ENCODE measurements at regions not wholly inside any gene's neighbourhood (a gene's known extent, or its start where the extent isn't known, plus 50 kb on each side); places are given as distances from the start of the nearest gene placed in this dataset.
"Not testable (repeated sequence)": the region's sequence is repeated elsewhere in the genome, so short reads cannot be mapped to it uniquely, and the experiment has no call there.

DNA sequence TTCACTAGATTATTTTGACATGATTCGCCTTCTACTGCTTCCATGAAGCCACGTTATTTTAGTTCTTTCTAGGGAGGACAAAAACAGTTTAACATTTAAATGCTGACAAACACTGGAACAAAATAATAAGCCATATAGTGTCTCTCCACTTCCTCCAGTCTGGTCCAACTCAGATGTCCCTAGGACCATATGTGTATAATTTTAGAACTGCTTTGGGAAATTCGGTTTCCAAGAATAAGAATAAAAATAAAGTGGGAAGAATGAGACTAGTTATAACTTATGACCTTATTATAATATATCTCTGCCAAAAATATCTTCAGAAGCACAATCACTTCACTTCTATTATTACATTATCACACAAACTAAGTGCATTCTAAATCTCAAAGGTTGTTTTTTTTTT is 164.4 kb upstream of the POF1B start:
- Histone ChIP-seq H3K36me3 (ENCODE audit: control insufficient read depth, insufficient read depth, low read length) (no peaks in the 10 kb centered on the region), H2BK120ac (ENCODE audit: low read depth, low read length) (no peak overlapping the region), H2BK5ac (ENCODE audit: low read length) (no peak overlapping the region), H3K9ac (ENCODE audit: low read length) (no peak overlapping the region), H2BK15ac (replicated peaks; ENCODE audit: low read depth) (no peak overlapping the region), H3K27ac (ENCODE audit: low read depth, low read length) (no peak overlapping the region), H3K79me2 (ENCODE audit: control insufficient read depth, insufficient read depth, low read length) (no peaks in the 10 kb centered on the region), H3K79me1 (ENCODE audit: low read length) (no peaks in the 10 kb centered on the region), H3K4me3 (ENCODE audit: low read length) (no peak overlapping the region), H4K5ac (ENCODE audit: low read length) (no peak overlapping the region), H3K4me1 (ENCODE audit: control insufficient read depth, low read depth, low read length) (no peaks in the 10 kb centered on the region), H3K4me2 (ENCODE audit: low read length) (no peak overlapping the region), H3K4ac (ENCODE audit: low read depth, low read length) (no peak overlapping the region), H3K23ac (ENCODE audit: low read length) (no peak overlapping the region), H3K56ac (ENCODE audit: low read length) (no peak overlapping the region), H3K18ac (ENCODE audit: low read length) (no peak overlapping the region), H3K27me3 (ENCODE audit: insufficient read depth, low read length, poor library complexity) (no peaks in the 10 kb centered on the region), H4K8ac (ENCODE audit: low read depth, low read length) (no peak overlapping the region), H2AK5ac (ENCODE audit: low read length) (no peak overlapping the region)
- no CpG with 5 or more reads among the region's 3 CpGs for WGBS (ENCODE audit: extremely low coverage, insufficient coverage, low lambda C conversion rate)
- no peak for DNase-seq

DNA sequence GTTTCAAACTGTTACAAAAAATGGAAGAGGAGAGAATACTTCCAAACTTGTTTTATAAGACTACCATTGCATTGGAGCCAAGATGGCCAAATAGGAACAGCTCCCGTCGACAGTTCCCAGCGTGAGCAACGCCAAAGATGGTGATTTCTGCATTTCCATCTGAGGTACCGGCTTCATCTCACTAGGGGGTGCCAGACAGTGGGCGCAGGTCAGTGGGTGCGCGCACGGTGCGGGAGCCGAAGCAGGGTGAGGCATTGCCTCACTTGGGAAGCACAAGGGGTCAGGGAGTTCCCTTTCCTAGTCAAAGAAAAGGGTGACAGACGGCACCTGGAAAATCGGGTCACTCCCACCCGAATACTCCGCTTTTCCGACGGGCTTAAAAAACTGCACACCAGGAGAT is 149.7 kb upstream of the POF1B start:
- H4K5ac ChIP-seq (ENCODE audit: low read length); H3K23ac ChIP-seq (ENCODE audit: low read length); H2AK5ac ChIP-seq (ENCODE audit: low read length); H3K27me3 ChIP-seq (ENCODE audit: insufficient read depth, low read length, poor library complexity); H2BK5ac ChIP-seq (ENCODE audit: low read length); H3K27ac ChIP-seq (ENCODE audit: low read depth, low read length); H3K36me3 ChIP-seq (ENCODE audit: control insufficient read depth, insufficient read depth, low read length); H3K79me2 ChIP-seq (ENCODE audit: control insufficient read depth, insufficient read depth, low read length); H4K8ac ChIP-seq (ENCODE audit: low read depth, low read length); H2BK120ac ChIP-seq (ENCODE audit: low read depth, low read length); H3K56ac ChIP-seq (ENCODE audit: low read length); H3K79me1 ChIP-seq (ENCODE audit: low read length); H3K4ac ChIP-seq (ENCODE audit: low read depth, low read length); H3K9ac ChIP-seq (ENCODE audit: low read length); H3K4me1 ChIP-seq (ENCODE audit: control insufficient read depth, low read depth, low read length); H3K4me3 ChIP-seq (ENCODE audit: low read length); DNase-seq; H3K4me2 ChIP-seq (ENCODE audit: low read length); H2BK15ac ChIP-seq (replicated peaks; ENCODE audit: low read depth); H3K18ac ChIP-seq (ENCODE audit: low read length): not testable (repeated sequence)
- no CpG with 5 or more reads among the region's 17 CpGs for WGBS (ENCODE audit: extremely low coverage, insufficient coverage, low lambda C conversion rate)

DNA sequence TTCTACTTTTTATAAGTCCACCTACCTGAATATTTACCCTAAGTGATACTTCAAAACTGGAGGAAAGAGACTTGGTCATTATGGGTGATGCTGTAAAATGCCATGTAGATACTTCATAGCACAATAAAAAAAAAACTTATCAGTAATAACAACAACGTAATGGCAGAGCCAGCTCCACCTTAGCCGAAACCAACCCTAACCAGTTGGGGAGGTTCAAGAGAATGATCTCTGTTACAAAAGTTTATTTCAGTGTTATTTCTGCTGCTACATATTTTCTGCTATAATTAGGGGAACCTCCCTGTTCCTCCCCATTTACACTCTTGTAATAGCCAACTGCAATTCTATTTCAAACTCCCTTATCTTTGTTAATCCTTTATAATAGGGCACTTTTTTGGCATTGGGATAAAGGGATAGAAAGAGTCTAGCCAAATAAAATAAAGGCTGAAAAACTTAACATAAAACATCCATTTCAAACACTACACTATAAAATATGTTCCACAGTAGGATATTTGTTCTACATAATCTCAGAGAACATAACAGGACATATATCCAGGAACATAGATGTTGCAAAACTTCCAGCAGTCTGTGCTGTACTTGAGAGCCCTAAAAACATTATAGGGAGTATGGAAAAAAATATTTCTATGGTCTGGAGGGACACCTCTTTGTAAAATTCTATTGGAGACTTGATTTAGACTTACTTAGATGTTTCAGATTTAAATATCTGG is 138.7 kb upstream of the POF1B start:
- Histone ChIP-seq H3K36me3 (ENCODE audit: control insufficient read depth, insufficient read depth, low read length) (no peaks in the 10 kb centered on the region), H2BK5ac (ENCODE audit: low read length) (no peak overlapping the region), H4K8ac (ENCODE audit: low read depth, low read length) (no peak overlapping the region), H3K56ac (ENCODE audit: low read length) (no peak overlapping the region), H3K23ac (ENCODE audit: low read length) (no peak overlapping the region), H3K27ac (ENCODE audit: low read depth, low read length) (no peak overlapping the region), H3K79me1 (ENCODE audit: low read length) (no peaks in the 10 kb centered on the region), H3K18ac (ENCODE audit: low read length) (no peak overlapping the region), H3K79me2 (ENCODE audit: control insufficient read depth, insufficient read depth, low read length) (no peaks in the 10 kb centered on the region), H2BK15ac (replicated peaks; ENCODE audit: low read depth) (no peak overlapping the region), H3K27me3 (ENCODE audit: insufficient read depth, low read length, poor library complexity) (no peaks in the 10 kb centered on the region), H2BK120ac (ENCODE audit: low read depth, low read length) (no peak overlapping the region), H3K4me2 (ENCODE audit: low read length) (no peak overlapping the region), H3K4me1 (ENCODE audit: control insufficient read depth, low read depth, low read length) (no peaks in the 10 kb centered on the region), H3K9ac (ENCODE audit: low read length) (no peak overlapping the region), H2AK5ac (ENCODE audit: low read length) (no peak overlapping the region), H4K5ac (ENCODE audit: low read length) (no peak overlapping the region), H3K4ac (ENCODE audit: low read depth, low read length) (no peak overlapping the region), H3K4me3 (ENCODE audit: low read length) (no peak overlapping the region)
- no CpG with 5 or more reads among the region's 2 CpGs for WGBS (ENCODE audit: extremely low coverage, insufficient coverage, low lambda C conversion rate)
- no peak for DNase-seq

DNA sequence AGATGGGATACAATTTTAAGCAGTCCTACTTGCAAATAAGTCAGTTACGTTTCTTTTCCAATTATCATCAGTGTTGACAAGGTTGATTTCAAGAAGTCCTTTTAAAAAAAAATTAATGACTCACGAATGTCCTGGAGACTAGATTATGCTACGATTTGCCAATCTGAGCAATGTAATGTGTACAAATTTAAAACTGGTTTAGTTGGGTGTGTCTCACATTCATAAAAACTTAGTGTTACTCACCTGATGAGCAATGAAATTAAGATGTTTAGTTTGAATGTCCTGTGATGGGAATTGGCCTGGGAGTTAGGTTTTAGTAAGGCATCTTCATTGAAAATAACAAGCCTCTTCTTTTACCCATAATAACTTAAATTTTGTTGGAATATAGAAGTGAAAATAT is 136.7 kb upstream of the POF1B start:
- no peak overlapping the region for H3K9ac ChIP-seq (ENCODE audit: low read length)
- H3K23ac ChIP-seq (ENCODE audit: low read length), result no peak overlapping the region
- no peak overlapping the region for H2BK120ac ChIP-seq (ENCODE audit: low read depth, low read length)
- H4K8ac ChIP-seq (ENCODE audit: low read depth, low read length), result no peak overlapping the region
- no peak overlapping the region for H3K27ac ChIP-seq (ENCODE audit: low read depth, low read length)
- no peak overlapping the region for H3K4me3 ChIP-seq (ENCODE audit: low read length)
- no peak overlapping the region for H2BK15ac ChIP-seq (replicated peaks; ENCODE audit: low read depth)
- no peak overlapping the region for H3K4me2 ChIP-seq (ENCODE audit: low read length)
- H3K27me3 ChIP-seq (ENCODE audit: insufficient read depth, low read length, poor library complexity), result no peaks in the 10 kb centered on the region
- no peaks in the 10 kb centered on the region for H3K79me1 ChIP-seq (ENCODE audit: low read length)
- H3K4ac ChIP-seq (ENCODE audit: low read depth, low read length), result no peak overlapping the region
- H4K5ac ChIP-seq (ENCODE audit: low read length), result no peak overlapping the region
- H3K4me1 ChIP-seq (ENCODE audit: control insufficient read depth, low read depth, low read length), result no peaks in the 10 kb centered on the region
- no peak overlapping the region for H3K56ac ChIP-seq (ENCODE audit: low read length)
- no CpG with 5 or more reads among the region's 3 CpGs for WGBS (ENCODE audit: extremely low coverage, insufficient coverage, low lambda C conversion rate)
- H2BK5ac ChIP-seq (ENCODE audit: low read length), result no peak overlapping the region
- no peak for DNase-seq
- no peaks in the 10 kb centered on the region for H3K79me2 ChIP-seq (ENCODE audit: control insufficient read depth, insufficient read depth, low read length)
- H2AK5ac ChIP-seq (ENCODE audit: low read length), result no peak overlapping the region
- no peaks in the 10 kb centered on the region for H3K36me3 ChIP-seq (ENCODE audit: control insufficient read depth, insufficient read depth, low read length)
- H3K18ac ChIP-seq (ENCODE audit: low read length), result no peak overlapping the region

DNA sequence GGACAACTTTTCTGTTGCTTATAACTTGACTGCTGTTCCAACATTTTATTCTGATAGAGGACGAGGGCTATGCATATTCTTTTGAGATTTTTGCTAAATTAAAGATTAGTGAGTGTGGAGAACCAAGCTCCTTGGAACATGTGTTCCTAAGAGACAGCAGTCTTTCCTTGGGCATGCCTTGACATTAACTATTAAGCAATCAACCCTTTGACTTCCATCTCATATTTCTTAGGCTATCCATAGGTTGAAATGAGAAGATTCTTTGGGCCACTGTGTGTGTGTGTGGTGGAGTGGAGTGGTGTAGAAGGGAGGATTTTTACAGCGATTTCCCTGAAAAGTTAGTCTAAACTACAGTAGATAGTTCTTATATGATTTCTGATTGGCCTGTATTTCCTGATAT is 127.4 kb upstream of the POF1B start:
- Histone ChIP-seq H3K18ac (ENCODE audit: low read length) (no peak overlapping the region), H3K36me3 (ENCODE audit: control insufficient read depth, insufficient read depth, low read length) (no peaks in the 10 kb centered on the region), H3K4me3 (ENCODE audit: low read length) (no peak overlapping the region), H2AK5ac (ENCODE audit: low read length) (no peak overlapping the region), H2BK120ac (ENCODE audit: low read depth, low read length) (no peak overlapping the region), H3K23ac (ENCODE audit: low read length) (no peak overlapping the region), H3K27me3 (ENCODE audit: insufficient read depth, low read length, poor library complexity) (no peaks in the 10 kb centered on the region), H2BK5ac (ENCODE audit: low read length) (no peak overlapping the region), H3K56ac (ENCODE audit: low read length) (no peak overlapping the region), H3K4me2 (ENCODE audit: low read length) (no peak overlapping the region), H3K4ac (ENCODE audit: low read depth, low read length) (no peak overlapping the region), H3K79me2 (ENCODE audit: control insufficient read depth, insufficient read depth, low read length) (no peaks in the 10 kb centered on the region), H3K27ac (ENCODE audit: low read depth, low read length) (no peak overlapping the region), H3K4me1 (ENCODE audit: control insufficient read depth, low read depth, low read length) (no peaks in the 10 kb centered on the region), H4K8ac (ENCODE audit: low read depth, low read length) (no peak overlapping the region), H3K79me1 (ENCODE audit: low read length) (no peaks in the 10 kb centered on the region), H4K5ac (ENCODE audit: low read length) (no peak overlapping the region), H3K9ac (ENCODE audit: low read length) (no peak overlapping the region), H2BK15ac (replicated peaks; ENCODE audit: low read depth) (no peak overlapping the region)
- no peak for DNase-seq
- WGBS (ENCODE audit: extremely low coverage, insufficient coverage, low lambda C conversion rate), result no CpG with 5 or more reads among the region's 2 CpGs

DNA sequence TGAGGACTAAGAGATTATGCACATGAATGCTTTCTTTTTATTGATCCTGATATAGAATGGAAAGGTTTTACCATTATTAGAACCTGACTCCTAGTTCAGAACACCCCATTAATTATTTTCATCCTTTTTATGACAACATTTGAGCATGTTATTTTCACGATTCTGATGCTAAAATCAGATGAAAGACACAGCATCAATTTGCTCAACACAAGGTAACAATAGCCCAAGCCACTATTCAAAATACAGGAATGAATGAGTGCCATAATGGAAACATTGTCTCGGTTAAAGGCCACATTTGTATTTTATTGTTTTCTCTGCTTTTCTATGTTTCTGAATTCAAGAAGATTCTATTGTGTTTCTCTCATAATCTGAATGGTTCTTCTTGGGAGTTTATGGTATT is 126.3 kb upstream of the POF1B start:
- Histone ChIP-seq H4K8ac (ENCODE audit: low read depth, low read length) (no peak overlapping the region), H3K4me1 (ENCODE audit: control insufficient read depth, low read depth, low read length) (no peaks in the 10 kb centered on the region), H3K79me2 (ENCODE audit: control insufficient read depth, insufficient read depth, low read length) (no peaks in the 10 kb centered on the region), H3K4me2 (ENCODE audit: low read length) (no peak overlapping the region), H3K4ac (ENCODE audit: low read depth, low read length) (no peak overlapping the region), H3K56ac (ENCODE audit: low read length) (no peak overlapping the region), H2BK5ac (ENCODE audit: low read length) (no peak overlapping the region), H2BK15ac (replicated peaks; ENCODE audit: low read depth) (no peak overlapping the region), H2BK120ac (ENCODE audit: low read depth, low read length) (no peak overlapping the region), H3K4me3 (ENCODE audit: low read length) (no peak overlapping the region), H3K27ac (ENCODE audit: low read depth, low read length) (no peak overlapping the region), H3K79me1 (ENCODE audit: low read length) (no peaks in the 10 kb centered on the region), H3K36me3 (ENCODE audit: control insufficient read depth, insufficient read depth, low read length) (no peaks in the 10 kb centered on the region), H3K9ac (ENCODE audit: low read length) (no peak overlapping the region), H3K18ac (ENCODE audit: low read length) (no peak overlapping the region), H2AK5ac (ENCODE audit: low read length) (no peak overlapping the region), H4K5ac (ENCODE audit: low read length) (no peak overlapping the region), H3K23ac (ENCODE audit: low read length) (no peak overlapping the region), H3K27me3 (ENCODE audit: insufficient read depth, low read length, poor library complexity) (no peaks in the 10 kb centered on the region)
- no peak for DNase-seq
- WGBS (ENCODE audit: extremely low coverage, insufficient coverage, low lambda C conversion rate), result no CpG with 5 or more reads among the region's 2 CpGs
